Duodenal mucosa (tissue), 2 donors: ENCODE measurements at regions not wholly inside any gene's neighbourhood (a gene's known extent, or its start where the extent isn't known, plus 50 kb on each side); places are given as distances from the start of the nearest gene placed in this dataset.
"Not testable (repeated sequence)": the region's sequence is repeated elsewhere in the genome, so short reads cannot be mapped to it uniquely, and the experiment has no call there.

ENCODE experiments used
- H3K27ac ChIP-seq: one replicate; pipeline ENCODE4 v1.7.0; 2013; ENCODE audit warnings: low read depth, low read length
- H3K27me3 ChIP-seq, 2 donors: one replicate each; pipeline ENCODE4 v1.7.0; 2013; ENCODE audit warnings: low read length in 2 of 2, control low read depth in 1 of 2; ENCODE audit not compliant: insufficient read depth in 2 of 2, control insufficient read depth in 1 of 2
- H3K36me3 ChIP-seq, 2 donors: one replicate each; pipeline ENCODE4 v1.7.0; 2013; ENCODE audit warnings: low read length in 2 of 2, control low read depth in 1 of 2; ENCODE audit not compliant: insufficient read depth in 2 of 2, control insufficient read depth in 1 of 2
- H3K4me1 ChIP-seq, 2 donors: one replicate each; pipeline ENCODE4 v1.7.0; 2013; ENCODE audit warnings: low read length in 2 of 2, control low read depth in 1 of 2; ENCODE audit not compliant: insufficient read depth in 2 of 2, control insufficient read depth in 1 of 2
- H3K4me3 ChIP-seq, 2 donors: one replicate each; pipeline ENCODE4 v1.7.0; 2013; ENCODE audit warnings: low read length in 2 of 2, low read depth in 1 of 2
- H3K9ac ChIP-seq, 2 donors: one replicate each; pipeline ENCODE4 v1.7.0; 2013; ENCODE audit warnings: low read length in 2 of 2, low read depth in 1 of 2
- H3K9me3 ChIP-seq, 2 donors: one replicate each; pipeline ENCODE4 v1.7.0; 2013; ENCODE audit warnings: low read length in 2 of 2, control low read depth in 1 of 2; ENCODE audit not compliant: control insufficient read depth in 1 of 2

DNA sequence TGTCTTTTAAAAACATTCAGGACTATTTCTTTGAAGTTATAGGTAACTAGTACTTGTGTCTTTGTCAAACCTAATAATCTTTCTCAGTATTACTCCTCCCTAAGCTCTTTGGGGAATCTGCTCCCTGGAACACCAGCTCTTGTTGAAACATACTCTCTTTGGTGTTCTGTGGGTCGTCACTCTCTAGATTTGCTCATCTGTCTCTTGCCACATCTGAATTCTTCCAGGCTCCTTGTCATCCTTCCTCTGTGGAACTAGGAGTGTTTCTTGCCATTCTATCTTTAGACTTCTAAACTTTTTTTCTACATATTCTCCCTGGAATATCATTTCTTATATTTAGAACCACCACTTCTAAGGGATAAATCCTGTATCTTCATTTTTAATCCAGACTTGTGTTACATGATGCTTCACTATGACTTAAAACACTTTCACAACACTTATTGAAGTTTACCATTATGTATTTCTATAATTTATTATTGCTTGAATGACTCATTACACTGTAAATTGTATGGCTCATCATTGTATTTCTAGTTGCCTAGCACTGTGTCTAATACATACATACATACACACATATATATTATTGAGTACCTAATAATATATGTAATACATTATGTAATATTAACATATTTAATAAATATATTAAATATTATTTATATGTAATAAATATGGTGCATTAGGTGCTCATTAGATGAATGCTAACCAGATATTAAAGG lies 186.1 kb downstream of the TMA16 start:
- Histone ChIP-seq H3K9me3 (no peaks in the 10 kb centered on the region), H3K9ac (no peak overlapping the region), H3K36me3 (no peaks in the 10 kb centered on the region), H3K4me3 (no peak overlapping the region), H3K27ac (no peak overlapping the region), H3K4me1 (no peaks in the 10 kb centered on the region), H3K27me3 (no peaks in the 10 kb centered on the region)

DNA sequence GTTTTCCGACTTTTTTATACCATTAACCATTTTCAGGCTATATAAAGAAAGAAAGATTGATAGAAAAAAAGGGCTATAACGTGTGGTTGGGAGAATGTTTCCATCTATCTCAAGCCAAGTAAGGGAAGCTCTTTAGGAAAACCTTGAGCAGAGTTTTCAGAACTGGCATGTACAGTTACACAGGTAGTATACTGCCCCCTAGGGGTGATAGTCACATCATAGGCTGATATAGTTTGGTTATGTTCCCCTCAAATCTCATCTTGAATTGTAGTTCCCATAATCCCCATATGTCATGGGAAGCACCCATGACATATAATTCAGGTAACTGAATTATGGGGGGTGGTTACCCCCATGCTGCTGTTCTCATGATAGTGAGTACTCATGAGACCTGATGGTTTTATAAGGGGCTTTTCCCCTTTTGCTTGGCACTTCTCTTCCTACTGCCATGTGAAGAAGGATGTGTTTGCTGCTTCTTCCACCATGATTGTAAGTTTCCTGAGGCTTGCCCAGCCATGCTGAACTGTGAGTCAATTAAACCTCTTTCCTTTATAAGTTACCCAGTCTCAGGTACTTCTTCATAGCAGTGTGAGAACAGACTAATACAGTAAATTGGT lies 186.8 kb downstream of the TMA16 start:
- Histone ChIP-seq H3K9ac (no peak overlapping the region), H3K36me3 (no peaks in the 10 kb centered on the region), H3K4me3 (no peak overlapping the region), H3K9me3 (no peaks in the 10 kb centered on the region), H3K4me1 (no peaks in the 10 kb centered on the region), H3K27me3 (no peaks in the 10 kb centered on the region), H3K27ac (no peak overlapping the region)

DNA sequence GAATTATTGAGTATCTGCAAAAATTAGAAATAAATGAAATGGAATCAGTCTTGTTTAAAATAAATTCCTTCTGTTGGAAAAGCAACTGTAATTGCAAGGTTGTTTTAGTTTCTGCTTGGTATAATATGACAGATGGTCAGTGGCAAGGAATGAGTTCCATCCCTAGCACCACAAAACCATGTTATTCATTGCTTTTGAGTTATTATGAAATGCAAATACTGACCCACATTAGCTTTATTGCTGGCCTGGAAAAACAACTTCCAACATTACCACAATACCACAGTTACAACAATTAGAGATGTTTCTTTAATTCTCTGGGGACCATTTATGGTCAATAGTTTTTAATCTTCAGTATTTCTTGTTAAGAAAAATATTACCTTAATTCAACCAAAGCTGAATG lies 194.4 kb downstream of the TMA16 start:
- Histone ChIP-seq H3K9me3 (no peaks in the 10 kb centered on the region), H3K27me3 (no peaks in the 10 kb centered on the region), H3K4me1 (no peaks in the 10 kb centered on the region), H3K27ac (no peak overlapping the region), H3K4me3 (no peak overlapping the region), H3K36me3 (no peaks in the 10 kb centered on the region), H3K9ac (no peak overlapping the region)

DNA sequence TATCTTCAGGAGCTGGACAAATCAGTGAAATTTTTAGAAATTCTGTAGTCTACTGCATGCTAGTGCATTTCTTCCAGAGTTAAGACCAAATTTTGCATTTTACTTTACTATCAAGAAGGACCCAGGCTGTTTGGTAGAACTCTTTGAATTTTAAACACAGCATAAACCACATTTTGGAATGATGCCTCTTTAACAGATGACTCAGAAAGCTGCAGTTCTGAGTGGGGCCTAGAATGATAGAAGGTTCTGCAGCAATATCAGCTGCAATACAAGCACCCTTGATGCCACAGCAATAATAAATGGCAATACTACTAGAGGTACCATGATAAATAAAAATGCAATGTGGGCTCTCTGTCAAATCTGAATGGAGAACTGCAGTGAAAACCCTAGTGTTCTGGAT lies 198.7 kb downstream of the TMA16 start:
- no peak overlapping the region for H3K27ac ChIP-seq
- no peaks in the 10 kb centered on the region for H3K9me3 ChIP-seq
- no peaks in the 10 kb centered on the region for H3K4me1 ChIP-seq
- H3K4me3 ChIP-seq: no peak overlapping the region
- H3K27me3 ChIP-seq: no peaks in the 10 kb centered on the region
- H3K9ac ChIP-seq: no peak overlapping the region
- H3K36me3 ChIP-seq: no peaks in the 10 kb centered on the region

DNA sequence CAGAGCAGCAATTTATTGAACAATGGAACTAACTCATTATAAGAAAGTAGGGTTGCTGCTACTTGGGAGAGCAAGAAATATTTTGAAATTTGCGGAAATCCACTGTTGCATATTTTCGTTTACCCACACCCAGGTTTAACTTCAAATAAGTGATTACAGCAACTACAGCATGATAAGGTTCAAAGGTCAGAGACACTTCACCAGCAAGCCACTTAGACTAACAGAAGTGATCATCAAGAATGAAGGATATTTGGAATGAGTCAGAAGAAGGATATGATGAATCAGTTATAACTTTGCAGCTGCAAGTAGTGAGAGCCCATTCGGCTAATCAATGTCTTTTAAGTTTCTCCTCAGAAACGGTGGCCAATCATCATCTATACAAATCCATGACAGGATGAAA lies 199.3 kb downstream of the TMA16 start:
- H3K4me1 ChIP-seq: no peaks in the 10 kb centered on the region

DNA sequence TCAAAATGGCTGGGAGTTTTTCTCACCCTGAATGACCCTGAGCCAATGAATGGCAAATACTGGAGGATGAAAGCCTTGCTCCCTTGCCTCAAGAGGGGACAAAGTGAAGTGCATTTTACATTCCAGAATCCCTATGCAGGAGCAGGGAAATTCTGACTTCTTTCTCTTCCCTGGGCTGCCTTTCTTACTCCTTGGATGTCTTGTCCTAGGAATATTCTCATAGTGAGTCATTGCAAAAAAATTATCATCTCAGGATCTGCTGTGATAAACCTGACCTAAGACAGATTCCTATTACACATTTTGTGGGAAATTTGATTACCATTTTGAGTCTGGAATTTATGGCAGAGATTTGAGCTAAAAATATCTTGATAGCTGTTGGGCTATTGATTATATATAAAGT lies 199.9 kb downstream of the TMA16 start:
- Histone ChIP-seq H3K27ac (no peak overlapping the region), H3K36me3 (no peaks in the 10 kb centered on the region), H3K27me3 (no peaks in the 10 kb centered on the region), H3K4me3 (no peak overlapping the region), H3K4me1 (no peaks in the 10 kb centered on the region), H3K9me3 (no peaks in the 10 kb centered on the region), H3K9ac (no peak overlapping the region)

More for the DNA sequence above, 199.3 kb downstream of the TMA16 start:
- Histone ChIP-seq H3K36me3 (no peaks in the 10 kb centered on the region), H3K9ac (no peak overlapping the region), H3K27me3 (no peaks in the 10 kb centered on the region), H3K4me3 (no peak overlapping the region), H3K27ac (no peak overlapping the region), H3K9me3 (no peaks in the 10 kb centered on the region)

DNA sequence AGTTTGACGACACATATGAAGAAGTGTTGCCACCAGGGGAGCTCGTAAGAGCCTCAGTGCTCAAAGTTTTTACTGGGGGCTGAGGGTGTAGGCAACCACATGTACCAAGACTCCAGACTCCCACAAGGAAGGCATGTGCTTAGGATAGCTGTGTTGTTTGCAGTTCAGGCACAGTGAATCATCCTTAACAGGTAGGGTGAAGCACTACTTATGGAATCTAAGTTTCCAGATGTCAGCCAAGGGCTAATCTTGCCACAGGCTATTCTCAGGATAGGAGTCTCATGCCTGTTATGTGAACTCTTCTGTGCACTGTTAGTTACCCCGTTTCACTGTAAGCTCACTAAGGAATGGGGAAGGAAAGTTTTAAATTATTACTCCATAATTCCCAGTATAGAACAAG lies 202.6 kb downstream of the TMA16 start:
- H3K27ac ChIP-seq: no peak overlapping the region
- H3K27me3 ChIP-seq: no peaks in the 10 kb centered on the region
- H3K9ac ChIP-seq: no peak overlapping the region
- H3K9me3 ChIP-seq: no peaks in the 10 kb centered on the region
- H3K4me1 ChIP-seq: no peaks in the 10 kb centered on the region
- H3K4me3 ChIP-seq: no peak overlapping the region
- H3K36me3 ChIP-seq: no peaks in the 10 kb centered on the region

DNA sequence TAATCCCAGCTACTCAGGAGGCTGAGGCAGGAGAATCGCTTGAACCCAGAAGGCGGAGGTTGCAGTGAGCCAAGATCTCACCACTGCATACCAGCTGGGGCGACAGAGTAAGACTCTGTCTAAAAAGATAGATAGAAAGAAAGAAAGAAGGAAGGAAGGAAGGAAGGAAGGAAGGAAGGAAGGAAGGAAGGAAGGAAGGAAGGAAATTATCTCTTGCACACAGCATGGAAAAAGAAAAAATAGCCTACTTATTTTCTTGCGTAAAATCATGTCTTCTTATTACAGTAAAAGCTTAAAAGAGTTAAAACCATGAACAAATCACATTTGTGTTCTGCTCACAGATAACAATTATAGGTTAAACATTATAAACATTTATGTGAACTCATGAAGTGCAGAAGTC lies 205.9 kb downstream of the TMA16 start:
- not testable (repeated sequence) for H3K9me3 ChIP-seq, H3K27me3 ChIP-seq, H3K9ac ChIP-seq, H3K4me3 ChIP-seq, H3K36me3 ChIP-seq, H3K27ac ChIP-seq, H3K4me1 ChIP-seq

DNA sequence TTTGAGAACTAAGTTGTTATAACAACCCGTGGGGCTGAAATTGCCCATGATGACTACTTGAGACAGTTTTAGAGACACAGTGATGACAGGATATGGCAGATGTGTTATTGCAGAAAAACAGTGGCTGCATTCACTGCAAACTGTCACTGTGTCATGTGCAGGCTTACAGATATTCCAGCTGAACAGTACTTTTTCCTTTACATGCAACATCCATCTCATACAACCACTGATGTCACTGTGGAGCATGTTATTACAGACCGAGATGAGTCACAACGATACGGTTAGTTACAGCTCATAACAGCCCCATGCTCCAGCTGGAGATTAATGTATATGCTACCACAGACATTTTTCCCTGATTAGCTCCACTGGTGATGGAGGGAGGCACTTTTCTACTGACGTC lies 207.4 kb downstream of the TMA16 start:
- no peak overlapping the region for H3K27ac ChIP-seq
- H3K4me1 ChIP-seq: no peaks in the 10 kb centered on the region
- no peaks in the 10 kb centered on the region for H3K36me3 ChIP-seq
- no peak overlapping the region for H3K4me3 ChIP-seq
- H3K9me3 ChIP-seq: no peaks in the 10 kb centered on the region
- no peaks in the 10 kb centered on the region for H3K27me3 ChIP-seq
- no peak overlapping the region for H3K9ac ChIP-seq

DNA sequence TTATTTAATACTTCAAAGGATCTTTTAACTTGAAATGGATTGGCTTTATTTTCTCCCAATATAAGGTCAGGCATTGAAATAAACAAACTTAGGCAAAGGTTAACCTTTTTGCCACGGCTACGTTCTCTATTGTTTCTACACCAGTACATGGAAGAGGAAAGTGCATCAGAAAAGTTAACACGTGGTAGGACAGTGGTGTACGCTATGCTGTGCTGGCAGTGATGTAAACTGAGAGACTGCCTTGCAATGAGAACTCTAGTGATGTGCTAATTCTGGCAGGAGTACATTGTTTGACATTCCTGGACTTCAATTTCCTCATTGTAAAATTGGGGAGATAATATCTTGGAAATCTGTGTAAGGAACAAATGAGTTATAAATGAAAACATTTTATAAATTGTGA lies 208.2 kb downstream of the TMA16 start:
- no peak overlapping the region for H3K27ac ChIP-seq
- H3K9ac ChIP-seq: no peak overlapping the region
- H3K4me1 ChIP-seq: no peaks in the 10 kb centered on the region
- H3K9me3 ChIP-seq: no peaks in the 10 kb centered on the region
- H3K4me3 ChIP-seq: no peak overlapping the region
- no peaks in the 10 kb centered on the region for H3K36me3 ChIP-seq
- H3K27me3 ChIP-seq: no peaks in the 10 kb centered on the region
